ENCODE measurements at regions not wholly inside any gene's neighbourhood (a gene's known extent, or its start where the extent isn't known, plus 50 kb on each side); places are given as distances from the start of the nearest gene placed in this dataset.

DNA sequence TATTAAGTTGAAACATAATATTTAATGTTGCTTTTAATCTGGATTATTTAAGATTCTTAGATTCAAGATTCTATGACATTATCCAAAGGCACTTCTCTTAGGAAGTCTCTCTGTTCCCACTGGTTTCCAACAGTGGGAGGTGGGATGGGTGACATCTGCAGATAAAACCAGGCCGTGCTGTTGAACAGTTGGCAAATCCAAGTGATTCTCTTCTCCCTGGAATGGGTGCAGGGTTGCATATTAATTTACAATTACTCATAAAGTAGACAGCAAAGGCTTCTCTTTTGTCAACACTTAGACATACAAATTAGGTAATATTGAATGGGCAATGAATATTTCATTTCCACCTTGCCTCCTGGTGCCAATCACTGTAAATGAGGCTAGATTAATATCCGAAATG is 233.7 kb upstream of the IL12B start:
- no peak for DNase-seq (ENCODE audit: low read depth)
- no peak overlapping the region for H3K4me3 ChIP-seq (ENCODE audit: low read length)
- TF ChIP-seq CTCF (IDR thresholded peaks at IDR 0.05; ENCODE audit: insufficient read depth, low read depth, low read length, missing control alignments), result no peak

- no peak for TF ChIP-seq CTCF (IDR thresholded peaks at IDR 0.05; ENCODE audit: insufficient read depth, low read depth, low read length, missing control alignments)
- DNase-seq (ENCODE audit: low read depth), result no peak
- no peak overlapping the region for H3K4me3 ChIP-seq (ENCODE audit: low read length)
Measured at GRCh38 chr5:159566832-159567231, 236.5 kb upstream of the IL12B start.

DNA sequence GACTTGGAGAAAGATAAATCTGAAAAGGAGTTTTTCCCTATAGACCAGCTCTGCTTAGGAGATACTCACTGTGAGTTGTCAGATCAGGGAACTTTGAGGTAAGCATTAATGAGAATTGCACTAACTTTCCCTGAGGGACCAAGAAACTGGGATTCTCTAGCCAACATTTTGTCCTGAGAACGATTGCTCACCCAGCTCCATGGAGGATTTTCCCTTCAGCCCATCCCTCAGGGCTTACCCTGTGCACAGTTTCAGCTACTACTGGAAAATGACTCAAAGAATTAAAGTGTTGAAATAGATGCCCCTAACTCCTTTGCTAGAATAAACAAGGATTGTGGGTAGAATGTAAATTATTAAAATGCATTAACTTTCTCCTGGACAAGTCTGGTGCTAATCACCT is 237.2 kb upstream of the IL12B start:
- no peak overlapping the region for H3K4me3 ChIP-seq (ENCODE audit: low read length)
- TF ChIP-seq CTCF (IDR thresholded peaks at IDR 0.05; ENCODE audit: insufficient read depth, low read depth, low read length, missing control alignments), result no peak
- peak; percentile 43 for DNase-seq (ENCODE audit: low read depth)

- no peak overlapping the region for H3K4me3 ChIP-seq (ENCODE audit: low read length)
- peak; percentile 67 for DNase-seq (ENCODE audit: low read depth)
- no peak for TF ChIP-seq CTCF (IDR thresholded peaks at IDR 0.05; ENCODE audit: insufficient read depth, low read depth, low read length, missing control alignments)
Measured at GRCh38 chr5:159571501-159572244, 241.4 kb upstream of the IL12B start.

DNA sequence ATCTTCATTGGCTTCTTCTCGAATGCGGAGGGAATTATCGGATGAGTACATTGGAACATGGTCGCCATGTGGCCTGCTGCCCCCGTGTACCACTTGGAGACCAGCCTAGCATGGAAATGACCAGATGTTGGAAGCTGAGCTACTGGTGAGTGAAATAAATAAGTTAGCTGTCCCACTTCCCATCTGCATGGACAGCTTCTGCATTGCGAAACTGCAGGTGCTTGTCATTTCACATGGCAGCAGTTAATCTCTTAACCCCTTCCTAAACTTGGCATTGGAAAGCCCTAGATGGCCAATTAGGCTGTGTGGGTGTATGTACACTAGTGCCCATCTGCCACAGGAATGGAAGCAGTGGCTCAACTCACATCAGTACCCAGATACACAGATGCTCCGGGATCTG is 246.6 kb upstream of the IL12B start:
- no peak for DNase-seq (ENCODE audit: low read depth)
- H3K4me3 ChIP-seq (ENCODE audit: low read length), result no peak overlapping the region
- no peak for TF ChIP-seq CTCF (IDR thresholded peaks at IDR 0.05; ENCODE audit: insufficient read depth, low read depth, low read length, missing control alignments)

DNA sequence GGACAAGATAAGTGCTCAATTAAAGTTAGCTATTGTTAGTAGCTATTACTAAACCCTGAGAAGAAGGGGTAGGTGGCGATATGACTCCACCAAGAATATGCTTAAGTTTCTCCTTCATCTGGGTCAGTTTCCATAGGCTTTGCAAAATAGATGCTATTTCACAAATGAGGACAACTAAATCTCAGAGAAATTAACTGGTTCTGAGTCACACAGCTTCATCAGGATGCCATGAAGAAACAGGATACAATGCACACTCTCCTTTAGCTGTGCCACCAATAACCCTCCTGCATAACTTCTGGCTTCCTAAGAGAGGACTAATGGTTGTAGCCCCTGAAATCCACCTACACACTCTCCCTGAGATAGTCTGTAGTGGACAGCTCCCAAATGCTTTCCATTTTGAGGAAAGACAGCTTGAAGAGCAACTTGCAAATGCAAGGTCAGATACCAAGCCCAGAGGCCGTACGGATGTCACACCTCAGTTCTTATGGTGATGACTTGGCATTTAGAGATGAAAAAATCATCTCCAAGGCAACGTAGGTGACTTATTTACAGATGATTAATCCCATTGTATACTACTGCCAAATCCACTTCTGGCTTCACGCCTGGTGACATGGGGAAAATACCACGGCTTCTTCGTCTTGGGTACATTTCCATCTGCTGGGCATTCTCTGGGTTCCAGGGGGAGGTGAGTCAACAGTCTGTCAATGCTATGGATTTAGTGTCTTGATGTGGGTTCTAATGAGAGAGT is 251.4 kb upstream of the IL12B start:
- peak; percentile 95 for DNase-seq (ENCODE audit: low read depth)
- H3K4me3 ChIP-seq (ENCODE audit: low read length), result no peak overlapping the region
- TF ChIP-seq CTCF (IDR thresholded peaks at IDR 0.05; ENCODE audit: insufficient read depth, low read depth, low read length, missing control alignments), result no peak
